ENCODE measurements at regions not wholly inside any gene's neighbourhood (a gene's known extent, or its start where the extent isn't known, plus 50 kb on each side); places are given as distances from the start of the nearest gene placed in this dataset.

- TF ChIP-seq, protein P1, sequence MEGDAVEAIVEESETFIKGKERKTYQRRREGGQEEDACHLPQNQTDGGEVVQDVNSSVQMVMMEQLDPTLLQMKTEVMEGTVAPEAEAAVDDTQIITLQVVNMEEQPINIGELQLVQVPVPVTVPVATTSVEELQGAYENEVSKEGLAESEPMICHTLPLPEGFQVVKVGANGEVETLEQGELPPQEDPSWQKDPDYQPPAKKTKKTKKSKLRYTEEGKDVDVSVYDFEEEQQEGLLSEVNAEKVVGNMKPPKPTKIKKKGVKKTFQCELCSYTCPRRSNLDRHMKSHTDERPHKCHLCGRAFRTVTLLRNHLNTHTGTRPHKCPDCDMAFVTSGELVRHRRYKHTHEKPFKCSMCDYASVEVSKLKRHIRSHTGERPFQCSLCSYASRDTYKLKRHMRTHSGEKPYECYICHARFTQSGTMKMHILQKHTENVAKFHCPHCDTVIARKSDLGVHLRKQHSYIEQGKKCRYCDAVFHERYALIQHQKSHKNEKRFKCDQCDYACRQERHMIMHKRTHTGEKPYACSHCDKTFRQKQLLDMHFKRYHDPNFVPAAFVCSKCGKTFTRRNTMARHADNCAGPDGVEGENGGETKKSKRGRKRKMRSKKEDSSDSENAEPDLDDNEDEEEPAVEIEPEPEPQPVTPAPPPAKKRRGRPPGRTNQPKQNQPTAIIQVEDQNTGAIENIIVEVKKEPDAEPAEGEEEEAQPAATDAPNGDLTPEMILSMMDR (IDR thresholded peaks at IDR 0.05) = no peak
- TF ChIP-seq POLR2A (IDR thresholded peaks at IDR 0.05) = no peak
- no peak for TF ChIP-seq POLR2AphosphoS5 (IDR thresholded peaks at IDR 0.05)
- TF ChIP-seq EP300 (IDR thresholded peaks at IDR 0.05; ENCODE audit: low read depth) = no peak
These were observed 162.1 kb upstream of the SH3BP4 start for GRCh38 chr2:234789556-234790325.

All from transverse colon (tissue), 4 donors.